Gastrocnemius medialis (tissue), 4 donors: ENCODE measurements at regions not wholly inside any gene's neighbourhood (a gene's known extent, or its start where the extent isn't known, plus 50 kb on each side); places are given as distances from the start of the nearest gene placed in this dataset.

Experiments
- ATAC-seq, 2 donors: fragments of 150-250 bp; one replicate each; pipeline ENCODE4 v1.9.1; 2016
- DNase-seq, 2 donors: peaks; one replicate each; pipeline ENCODE4 v3.0.0-alpha.2; 2019
- H3K27ac ChIP-seq, 4 donors: fragments of 200-600 bp; sonication (generic); 1 replicate in 1 of 4; 2 replicates in 3 of 4; pipeline ENCODE4 v1.5.1; 2016 to 2018; ENCODE audit warnings: mild to moderate bottlenecking in 2 of 4, moderate library complexity in 1 of 4
- H3K27me3 ChIP-seq, 3 donors: fragments of 200-600 bp; sonication (generic) in 2 of 3; 1 replicate in 1 of 3; 2 replicates in 2 of 3; pipeline versions ENCODE4 v1.5.1 to v1.6.0; 2016 to 2019; ENCODE audit warnings: mild to moderate bottlenecking in 1 of 3, moderate library complexity in 1 of 3
- H3K36me3 ChIP-seq, 2 donors: fragments of 200-600 bp; sonication (generic) in 1 of 2; one replicate each; pipeline ENCODE4 v1.5.1; 2017 to 2018
- H3K4me1 ChIP-seq, 2 donors: fragments of 200-600 bp; sonication (generic) in 1 of 2; one replicate each; pipeline ENCODE4 v1.5.1; 2016 to 2017; ENCODE audit warnings: mild to moderate bottlenecking in 2 of 2
- H3K4me3 ChIP-seq, 4 donors: fragments of 200-600 bp; sonication (generic) in 3 of 4; 1 replicate in 1 of 4; 2 replicates in 3 of 4; pipeline ENCODE4 v1.5.1; 2016 to 2019; ENCODE audit warnings: mild to moderate bottlenecking in 2 of 4
- H3K9me3 ChIP-seq, 3 donors: fragments of 200-600 bp; sonication (generic) in 2 of 3; 1 replicate in 1 of 3; 2 replicates in 2 of 3; pipeline ENCODE4 v1.5.1; 2016 to 2019
- CTCF ChIP-seq, 5 experiments: fragments of 450-650 bp in 3 of 5; fragments of 200-600 bp in 2 of 5; sonication (generic) in 2 of 5; IDR thresholded peaks in 4 of 5; conservative IDR thresholded peaks in 1 of 5; 1 replicate in 4 of 5; 2 replicates in 1 of 5; pipeline ENCODE4 v1.5.1; 2016 to 2019; ENCODE audit warnings: antibody characterized with exemption in 5 of 5, mild to moderate bottlenecking in 3 of 5, moderate library complexity in 3 of 5
- POLR2A ChIP-seq, 2 donors: fragments of 450-650 bp; IDR thresholded peaks; one replicate each; pipeline ENCODE4 v1.6.1; 2017; ENCODE audit warnings: antibody characterized with exemption in 2 of 2, mild to moderate bottlenecking in 2 of 2, moderate library complexity in 2 of 2
- in situ Hi-C, 4 donors: fragments of 200-750 bp; cut with MboI; loops; one replicate each; pipeline versions ENCODE4 v1.15.0 to v1.8.0; 2017; ENCODE audit warnings: low sequenced_read_pairs in 4 of 4
- intact Hi-C: fragments of 100-400 bp; cut with DNase I; formaldehyde crosslinking; loops from one replicate; pipeline ENCODE4 v1.15.1; 2023; ENCODE audit warnings: low total_unique reads

GRCh38 chr11:129655247-129655832, 160.3 kb upstream of the TMEM45B start:
- no peak for ATAC-seq
- peaks cover 0 to 9% (median 0%) of the 10 kb centered on the region in 3 donors for H3K9me3 ChIP-seq
- no peaks in the 10 kb centered on the region for H3K27me3 ChIP-seq
- intact Hi-C loops: no loop called here
- no peaks in the 10 kb centered on the region for H3K4me1 ChIP-seq
- H3K27ac ChIP-seq: no peak overlapping the region
- TF ChIP-seq CTCF (IDR thresholded peaks at IDR 0.05 in 4 of 5, conservative IDR thresholded peaks at IDR 0.05 in 1 of 5) (no peak), POLR2A (IDR thresholded peaks at IDR 0.05) (no peak)
- in situ Hi-C loops: no loop called here
- H3K36me3 ChIP-seq: no peaks in the 10 kb centered on the region
- DNase-seq: no peak
- H3K4me3 ChIP-seq: no peak overlapping the region

GRCh38 chr11:129657866-129658525, 157.7 kb upstream of the TMEM45B start:
- ATAC-seq (no peak), DNase-seq (no peak)
- in situ Hi-C loops (no loop called here), intact Hi-C loops (no loop called here)
- Histone ChIP-seq H3K4me1 (no peaks in the 10 kb centered on the region), H3K9me3 (peaks cover 0 to 9% (median 0%) of the 10 kb centered on the region in 3 donors), H3K27ac (no peak overlapping the region), H3K36me3 (no peaks in the 10 kb centered on the region), H3K4me3 (no peak overlapping the region), H3K27me3 (no peaks in the 10 kb centered on the region)
- TF ChIP-seq POLR2A (IDR thresholded peaks at IDR 0.05) (no peak), CTCF (IDR thresholded peaks at IDR 0.05 in 4 of 5, conservative IDR thresholded peaks at IDR 0.05 in 1 of 5) (no peak)

- H3K4me3 ChIP-seq: no peak overlapping the region
- H3K27ac ChIP-seq: no peak overlapping the region
- TF ChIP-seq POLR2A (IDR thresholded peaks at IDR 0.05): no peak
- no peak for TF ChIP-seq CTCF (IDR thresholded peaks at IDR 0.05 in 4 of 5, conservative IDR thresholded peaks at IDR 0.05 in 1 of 5)
- intact Hi-C loops (no loop called here), in situ Hi-C loops (no loop called here)
- DNase-seq (no peak), ATAC-seq (no peak)
- no peaks in the 10 kb centered on the region for H3K27me3 ChIP-seq
- H3K9me3 ChIP-seq: peaks cover 0 to 9% (median 0%) of the 10 kb centered on the region in 3 donors
- no peaks in the 10 kb centered on the region for H3K4me1 ChIP-seq
- H3K36me3 ChIP-seq: no peaks in the 10 kb centered on the region
Observed at GRCh38 chr11:129658526-129658867, 157.2 kb upstream of the TMEM45B start.

- ATAC-seq: no peak
- TF ChIP-seq POLR2A (IDR thresholded peaks at IDR 0.05) (no peak), CTCF (IDR thresholded peaks at IDR 0.05 in 4 of 5, conservative IDR thresholded peaks at IDR 0.05 in 1 of 5) (no peak)
- in situ Hi-C loops: no loop called here
Observed at GRCh38 chr11:129680907-129681306, 134.7 kb upstream of the TMEM45B start.

More at GRCh38 chr11:129680907-129681306, 134.7 kb upstream of the TMEM45B start:
- Histone ChIP-seq H3K27ac (no peak overlapping the region), H3K4me1 (no peaks in the 10 kb centered on the region), H3K9me3 (no peaks in the 10 kb centered on the region), H3K4me3 (no peak overlapping the region), H3K36me3 (no peaks in the 10 kb centered on the region), H3K27me3 (no peaks in the 10 kb centered on the region)
- intact Hi-C loops: no loop called here
- no peak for DNase-seq
